H1 (cell line): ENCODE measurements at regions not wholly inside any gene's neighbourhood (a gene's known extent, or its start where the extent isn't known, plus 50 kb on each side); places are given as distances from the start of the nearest gene placed in this dataset.

ENCODE experiments used
- BACH1 ChIP-seq: IDR thresholded peaks from 2 replicates; pipeline ENCODE4 v1.6.1; 2012; ENCODE audit warnings: low read length, improper control_type of control experiment
- CREB1 ChIP-seq: IDR thresholded peaks from 2 replicates; pipeline ENCODE4 v1.6.1; 2012; ENCODE audit warnings: inconsistent platforms
- PHF8 ChIP-seq: fragments of 200-600 bp; sonication (generic); conservative IDR thresholded peaks from 2 replicates; pipeline ENCODE4 v1.7.1; 2012; ENCODE audit warnings: low read depth, mild to moderate bottlenecking, inconsistent platforms, low read length, moderate library complexity
- TF ChIP-seq, protein P1 (sequence below), 3 experiments: IDR thresholded peaks; 1 replicate in 2 of 3; 2 replicates in 1 of 3; pipeline versions ENCODE4 v1.5.1 to v1.6.1; 2011; ENCODE audit warnings: low read length in 3 of 3, mild to moderate bottlenecking in 3 of 3, inconsistent platforms in 2 of 3, low read depth in 1 of 3, moderate library complexity in 1 of 3; ENCODE audit not compliant: insufficient read depth in 1 of 3; ENCODE audit errors: control extremely low read depth in 1 of 3

DNA sequence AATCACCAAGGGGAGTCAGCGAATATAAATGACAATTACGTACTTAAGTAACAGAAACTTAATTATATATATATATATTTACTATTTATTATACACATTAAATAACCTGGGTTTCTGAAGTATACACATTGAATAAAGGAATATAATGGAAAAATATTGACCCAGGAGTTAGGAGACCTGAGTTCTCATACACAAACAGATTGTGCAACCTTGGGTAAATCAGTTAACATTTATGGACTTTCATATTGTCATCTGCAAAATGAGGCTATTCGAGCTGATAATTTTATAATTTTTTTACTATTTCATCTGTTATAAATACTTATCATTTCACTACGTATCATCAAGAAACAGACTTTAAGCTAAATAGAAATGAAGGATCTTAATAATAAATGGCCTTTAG, 75.1 kb upstream of the SRRM3 start:
- TF ChIP-seq, protein P1, sequence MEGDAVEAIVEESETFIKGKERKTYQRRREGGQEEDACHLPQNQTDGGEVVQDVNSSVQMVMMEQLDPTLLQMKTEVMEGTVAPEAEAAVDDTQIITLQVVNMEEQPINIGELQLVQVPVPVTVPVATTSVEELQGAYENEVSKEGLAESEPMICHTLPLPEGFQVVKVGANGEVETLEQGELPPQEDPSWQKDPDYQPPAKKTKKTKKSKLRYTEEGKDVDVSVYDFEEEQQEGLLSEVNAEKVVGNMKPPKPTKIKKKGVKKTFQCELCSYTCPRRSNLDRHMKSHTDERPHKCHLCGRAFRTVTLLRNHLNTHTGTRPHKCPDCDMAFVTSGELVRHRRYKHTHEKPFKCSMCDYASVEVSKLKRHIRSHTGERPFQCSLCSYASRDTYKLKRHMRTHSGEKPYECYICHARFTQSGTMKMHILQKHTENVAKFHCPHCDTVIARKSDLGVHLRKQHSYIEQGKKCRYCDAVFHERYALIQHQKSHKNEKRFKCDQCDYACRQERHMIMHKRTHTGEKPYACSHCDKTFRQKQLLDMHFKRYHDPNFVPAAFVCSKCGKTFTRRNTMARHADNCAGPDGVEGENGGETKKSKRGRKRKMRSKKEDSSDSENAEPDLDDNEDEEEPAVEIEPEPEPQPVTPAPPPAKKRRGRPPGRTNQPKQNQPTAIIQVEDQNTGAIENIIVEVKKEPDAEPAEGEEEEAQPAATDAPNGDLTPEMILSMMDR (IDR thresholded peaks at IDR 0.05; ENCODE audit: control extremely low read depth in 1 of 3, insufficient read depth in 1 of 3, low read depth in 1 of 3, low read length in 3 of 3): no peak
- TF ChIP-seq BACH1 (no peak), CREB1 (no peak), PHF8 (no peak)
